ENCODE measurements at regions not wholly inside any gene's neighbourhood (a gene's known extent, or its start where the extent isn't known, plus 50 kb on each side); places are given as distances from the start of the nearest gene placed in this dataset.

- Histone ChIP-seq H3K36me3 (ENCODE audit: insufficient read depth) (no peaks in the 10 kb centered on the region; the same call in 1 of the 2 replicates), H3K79me2 (replicated peaks; ENCODE audit: insufficient read depth) (no peaks in the 10 kb centered on the region), H3K4me1 (ENCODE audit: insufficient read depth) (no peaks in the 10 kb centered on the region), H3K9me2 (ENCODE audit: insufficient read depth) (no peaks in the 10 kb centered on the region), H4K20me1 (replicated peaks; ENCODE audit: insufficient read depth) (no peaks in the 10 kb centered on the region), H3K4me2 (no peak overlapping the region), H3F3A (replicated peaks; ENCODE audit: low read depth) (no peaks in the 10 kb centered on the region), H2AFZ (no peak overlapping the region), H3K4me3 (no peak overlapping the region), H3K27ac (ENCODE audit: low read depth) (no peak overlapping the region), H3K27me3 (ENCODE audit: insufficient read depth) (no peaks in the 10 kb centered on the region)
- H3K36me3 Mint-ChIP-seq (ENCODE audit: low read depth) = peaks cover 16% of the 10 kb centered on the region; the same call in 2 of the 3 replicates
- ATAC-seq (no peak), DNase-seq (ENCODE audit: low spot score) (no peak)
- peaks cover 39% of the 10 kb centered on the region for H3K9me3 Mint-ChIP-seq
- no peak overlapping the region for H3K4me3 Mint-ChIP-seq
- H3K27me3 Mint-ChIP-seq (ENCODE audit: insufficient read depth, low read depth, poor library complexity) = no peaks in the 10 kb centered on the region
- H3K27ac Mint-ChIP-seq = no peak overlapping the region
- TF ChIP-seq ZNF114 (CRISPR knock-in tag; IDR thresholded peaks at IDR 0.05) (no peak), EZH2phosphoT487 (IDR thresholded peaks at IDR 0.05; ENCODE audit: unreplicated experiment) (no peak), STAT1 (IDR thresholded peaks at IDR 0.05; ENCODE audit: unreplicated experiment) (no peak), ZNF331 (CRISPR knock-in tag; IDR thresholded peaks at IDR 0.05; ENCODE audit: low read depth) (no peak), ETS1 (IDR thresholded peaks at IDR 0.05) (no peak), CREB1 (CRISPR knock-in tag; IDR thresholded peaks at IDR 0.05; ENCODE audit: low read depth) (no peak), JUNB (IDR thresholded peaks at IDR 0.05; ENCODE audit: unreplicated experiment) (no peak), NANOG (IDR thresholded peaks at IDR 0.05; ENCODE audit: borderline replicate concordance) (no peak), EZH2 (IDR thresholded peaks at IDR 0.05; ENCODE audit: low read depth, unreplicated experiment) (no peak), POLR2AphosphoS5 (IDR thresholded peaks at IDR 0.05; ENCODE audit: low read depth) (no peak)
- TF ChIP-seq, protein P1, sequence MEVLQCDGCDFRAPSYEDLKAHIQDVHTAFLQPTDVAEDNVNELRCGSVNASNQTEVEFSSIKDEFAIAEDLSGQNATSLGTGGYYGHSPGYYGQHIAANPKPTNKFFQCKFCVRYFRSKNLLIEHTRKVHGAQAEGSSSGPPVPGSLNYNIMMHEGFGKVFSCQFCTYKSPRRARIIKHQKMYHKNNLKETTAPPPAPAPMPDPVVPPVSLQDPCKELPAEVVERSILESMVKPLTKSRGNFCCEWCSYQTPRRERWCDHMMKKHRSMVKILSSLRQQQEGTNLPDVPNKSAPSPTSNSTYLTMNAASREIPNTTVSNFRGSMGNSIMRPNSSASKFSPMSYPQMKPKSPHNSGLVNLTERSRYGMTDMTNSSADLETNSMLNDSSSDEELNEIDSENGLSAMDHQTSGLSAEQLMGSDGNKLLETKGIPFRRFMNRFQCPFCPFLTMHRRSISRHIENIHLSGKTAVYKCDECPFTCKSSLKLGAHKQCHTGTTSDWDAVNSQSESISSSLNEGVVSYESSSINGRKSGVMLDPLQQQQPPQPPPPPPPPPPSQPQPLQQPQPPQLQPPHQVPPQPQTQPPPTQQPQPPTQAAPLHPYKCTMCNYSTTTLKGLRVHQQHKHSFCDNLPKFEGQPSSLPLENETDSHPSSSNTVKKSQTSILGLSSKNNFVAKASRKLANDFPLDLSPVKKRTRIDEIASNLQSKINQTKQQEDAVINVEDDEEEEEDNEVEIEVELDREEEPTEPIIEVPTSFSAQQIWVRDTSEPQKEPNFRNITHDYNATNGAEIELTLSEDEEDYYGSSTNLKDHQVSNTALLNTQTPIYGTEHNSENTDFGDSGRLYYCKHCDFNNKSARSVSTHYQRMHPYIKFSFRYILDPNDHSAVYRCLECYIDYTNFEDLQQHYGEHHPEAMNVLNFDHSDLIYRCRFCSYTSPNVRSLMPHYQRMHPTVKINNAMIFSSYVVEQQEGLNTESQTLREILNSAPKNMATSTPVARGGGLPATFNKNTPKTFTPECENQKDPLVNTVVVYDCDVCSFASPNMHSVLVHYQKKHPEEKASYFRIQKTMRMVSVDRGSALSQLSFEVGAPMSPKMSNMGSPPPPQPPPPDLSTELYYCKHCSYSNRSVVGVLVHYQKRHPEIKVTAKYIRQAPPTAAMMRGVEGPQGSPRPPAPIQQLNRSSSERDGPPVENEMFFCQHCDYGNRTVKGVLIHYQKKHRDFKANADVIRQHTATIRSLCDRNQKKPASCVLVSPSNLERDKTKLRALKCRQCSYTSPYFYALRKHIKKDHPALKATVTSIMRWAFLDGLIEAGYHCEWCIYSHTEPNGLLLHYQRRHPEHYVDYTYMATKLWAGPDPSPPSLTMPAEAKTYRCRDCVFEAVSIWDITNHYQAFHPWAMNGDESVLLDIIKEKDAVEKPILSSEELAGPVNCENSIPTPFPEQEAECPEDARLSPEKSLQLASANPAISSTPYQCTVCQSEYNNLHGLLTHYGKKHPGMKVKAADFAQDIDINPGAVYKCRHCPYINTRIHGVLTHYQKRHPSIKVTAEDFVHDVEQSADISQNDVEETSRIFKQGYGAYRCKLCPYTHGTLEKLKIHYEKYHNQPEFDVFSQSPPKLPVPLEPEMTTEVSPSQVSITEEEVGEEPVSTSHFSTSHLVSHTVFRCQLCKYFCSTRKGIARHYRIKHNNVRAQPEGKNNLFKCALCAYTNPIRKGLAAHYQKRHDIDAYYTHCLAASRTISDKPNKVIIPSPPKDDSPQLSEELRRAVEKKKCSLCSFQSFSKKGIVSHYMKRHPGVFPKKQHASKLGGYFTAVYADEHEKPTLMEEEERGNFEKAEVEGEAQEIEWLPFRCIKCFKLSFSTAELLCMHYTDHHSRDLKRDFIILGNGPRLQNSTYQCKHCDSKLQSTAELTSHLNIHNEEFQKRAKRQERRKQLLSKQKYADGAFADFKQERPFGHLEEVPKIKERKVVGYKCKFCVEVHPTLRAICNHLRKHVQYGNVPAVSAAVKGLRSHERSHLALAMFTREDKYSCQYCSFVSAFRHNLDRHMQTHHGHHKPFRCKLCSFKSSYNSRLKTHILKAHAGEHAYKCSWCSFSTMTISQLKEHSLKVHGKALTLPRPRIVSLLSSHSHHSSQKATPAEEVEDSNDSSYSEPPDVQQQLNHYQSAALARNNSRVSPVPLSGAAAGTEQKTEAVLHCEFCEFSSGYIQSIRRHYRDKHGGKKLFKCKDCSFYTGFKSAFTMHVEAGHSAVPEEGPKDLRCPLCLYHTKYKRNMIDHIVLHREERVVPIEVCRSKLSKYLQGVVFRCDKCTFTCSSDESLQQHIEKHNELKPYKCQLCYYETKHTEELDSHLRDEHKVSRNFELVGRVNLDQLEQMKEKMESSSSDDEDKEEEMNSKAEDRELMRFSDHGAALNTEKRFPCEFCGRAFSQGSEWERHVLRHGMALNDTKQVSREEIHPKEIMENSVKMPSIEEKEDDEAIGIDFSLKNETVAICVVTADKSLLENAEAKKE (CRISPR knock-in tag; IDR thresholded peaks at IDR 0.05) = no peak
- TF ChIP-seq, protein P2, sequence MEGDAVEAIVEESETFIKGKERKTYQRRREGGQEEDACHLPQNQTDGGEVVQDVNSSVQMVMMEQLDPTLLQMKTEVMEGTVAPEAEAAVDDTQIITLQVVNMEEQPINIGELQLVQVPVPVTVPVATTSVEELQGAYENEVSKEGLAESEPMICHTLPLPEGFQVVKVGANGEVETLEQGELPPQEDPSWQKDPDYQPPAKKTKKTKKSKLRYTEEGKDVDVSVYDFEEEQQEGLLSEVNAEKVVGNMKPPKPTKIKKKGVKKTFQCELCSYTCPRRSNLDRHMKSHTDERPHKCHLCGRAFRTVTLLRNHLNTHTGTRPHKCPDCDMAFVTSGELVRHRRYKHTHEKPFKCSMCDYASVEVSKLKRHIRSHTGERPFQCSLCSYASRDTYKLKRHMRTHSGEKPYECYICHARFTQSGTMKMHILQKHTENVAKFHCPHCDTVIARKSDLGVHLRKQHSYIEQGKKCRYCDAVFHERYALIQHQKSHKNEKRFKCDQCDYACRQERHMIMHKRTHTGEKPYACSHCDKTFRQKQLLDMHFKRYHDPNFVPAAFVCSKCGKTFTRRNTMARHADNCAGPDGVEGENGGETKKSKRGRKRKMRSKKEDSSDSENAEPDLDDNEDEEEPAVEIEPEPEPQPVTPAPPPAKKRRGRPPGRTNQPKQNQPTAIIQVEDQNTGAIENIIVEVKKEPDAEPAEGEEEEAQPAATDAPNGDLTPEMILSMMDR (conservative IDR thresholded peaks at IDR 0.05; ENCODE audit: low read depth in 2 of 2) = no peak
- TF ChIP-seq, protein P3, sequence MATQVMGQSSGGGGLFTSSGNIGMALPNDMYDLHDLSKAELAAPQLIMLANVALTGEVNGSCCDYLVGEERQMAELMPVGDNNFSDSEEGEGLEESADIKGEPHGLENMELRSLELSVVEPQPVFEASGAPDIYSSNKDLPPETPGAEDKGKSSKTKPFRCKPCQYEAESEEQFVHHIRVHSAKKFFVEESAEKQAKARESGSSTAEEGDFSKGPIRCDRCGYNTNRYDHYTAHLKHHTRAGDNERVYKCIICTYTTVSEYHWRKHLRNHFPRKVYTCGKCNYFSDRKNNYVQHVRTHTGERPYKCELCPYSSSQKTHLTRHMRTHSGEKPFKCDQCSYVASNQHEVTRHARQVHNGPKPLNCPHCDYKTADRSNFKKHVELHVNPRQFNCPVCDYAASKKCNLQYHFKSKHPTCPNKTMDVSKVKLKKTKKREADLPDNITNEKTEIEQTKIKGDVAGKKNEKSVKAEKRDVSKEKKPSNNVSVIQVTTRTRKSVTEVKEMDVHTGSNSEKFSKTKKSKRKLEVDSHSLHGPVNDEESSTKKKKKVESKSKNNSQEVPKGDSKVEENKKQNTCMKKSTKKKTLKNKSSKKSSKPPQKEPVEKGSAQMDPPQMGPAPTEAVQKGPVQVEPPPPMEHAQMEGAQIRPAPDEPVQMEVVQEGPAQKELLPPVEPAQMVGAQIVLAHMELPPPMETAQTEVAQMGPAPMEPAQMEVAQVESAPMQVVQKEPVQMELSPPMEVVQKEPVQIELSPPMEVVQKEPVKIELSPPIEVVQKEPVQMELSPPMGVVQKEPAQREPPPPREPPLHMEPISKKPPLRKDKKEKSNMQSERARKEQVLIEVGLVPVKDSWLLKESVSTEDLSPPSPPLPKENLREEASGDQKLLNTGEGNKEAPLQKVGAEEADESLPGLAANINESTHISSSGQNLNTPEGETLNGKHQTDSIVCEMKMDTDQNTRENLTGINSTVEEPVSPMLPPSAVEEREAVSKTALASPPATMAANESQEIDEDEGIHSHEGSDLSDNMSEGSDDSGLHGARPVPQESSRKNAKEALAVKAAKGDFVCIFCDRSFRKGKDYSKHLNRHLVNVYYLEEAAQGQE (IDR thresholded peaks at IDR 0.05; ENCODE audit: unreplicated experiment) = no peak
- no peaks in the 10 kb centered on the region for H3K4me1 Mint-ChIP-seq
Observed at GRCh38 chr2:146173934-146174333, 1654.0 kb upstream of the ZEB2 start.

Measured in GM23338 (cell line).